BJ (cell line): ENCODE measurements at regions not wholly inside any gene's neighbourhood (a gene's known extent, or its start where the extent isn't known, plus 50 kb on each side); places are given as distances from the start of the nearest gene placed in this dataset.

Source experiments
- CTCF ChIA-PET: fragments of 350-600 bp; formaldehyde crosslinking; extraction: SDS; loops from one replicate; lab custom pipeline; 2021; ENCODE audit warnings: antibody characterized with exemption, inconsistent platforms; lab: Yijun Ruan, JAX
- POLR2A ChIA-PET: fragments of 300-600 bp; sonication (Branson Sonifier 250); formaldehyde crosslinking; extraction: SDS; loops from one replicate; lab custom pipeline; 2021; ENCODE audit warnings: antibody characterized with exemption; lab: Charles Lee
- DNase-seq: peaks from one replicate; pipeline ENCODE4 v3.0.0-alpha.2; 2011; ENCODE audit warnings: low read depth
- H3K27me3 ChIP-seq: 2 replicates; pipeline ENCODE4 v1.6.0; 2011; ENCODE audit warnings: low read length; ENCODE audit not compliant: control insufficient read depth, insufficient read depth
- H3K36me3 ChIP-seq: 2 replicates; pipeline ENCODE4 v1.5.1; 2011; ENCODE audit warnings: low read length; ENCODE audit not compliant: control insufficient read depth, insufficient read depth
- H3K4me3 ChIP-seq: 2 replicates; pipeline ENCODE4 v1.5.1; 2011; ENCODE audit warnings: low read depth, mild to moderate bottlenecking, control low read depth, low read length
- CTCF ChIP-seq: IDR thresholded peaks from 2 replicates; pipeline ENCODE4 v1.5.1; 2011; ENCODE audit warnings: low read depth, mild to moderate bottlenecking, control low read depth, inconsistent platforms, low read length, moderate library complexity; ENCODE audit not compliant: insufficient read depth

- no peak overlapping the region for H3K4me3 ChIP-seq
- no peaks in the 10 kb centered on the region for H3K27me3 ChIP-seq
- DNase-seq: no peak
- no peaks in the 10 kb centered on the region for H3K36me3 ChIP-seq
- CTCF ChIA-PET: no interaction called here
- POLR2A ChIA-PET: no interaction called here
- TF ChIP-seq CTCF: no peak
Observed at GRCh38 chr2:35915261-35915660, 440.3 kb upstream of the CRIM1 start.

- ChIA-PET POLR2A (no interaction called here), CTCF (no interaction called here)
- Histone ChIP-seq H3K36me3 (no peaks in the 10 kb centered on the region), H3K27me3 (no peaks in the 10 kb centered on the region), H3K4me3 (no peak overlapping the region)
- no peak for TF ChIP-seq CTCF
- DNase-seq: no peak
Observed at GRCh38 chr2:35891936-35892335, 463.6 kb upstream of the CRIM1 start.

- Histone ChIP-seq H3K36me3 (no peaks in the 10 kb centered on the region), H3K4me3 (no peak overlapping the region), H3K27me3 (no peaks in the 10 kb centered on the region)
- POLR2A ChIA-PET: no interaction called here
- DNase-seq: no peak
- CTCF ChIA-PET: no interaction called here
- no peak for TF ChIP-seq CTCF
Observed at GRCh38 chr2:35891528-35891927, 464.1 kb upstream of the CRIM1 start.

GRCh38 chr2:35887146-35887545, 468.4 kb upstream of the CRIM1 start:
- CTCF ChIA-PET: no interaction called here
- H3K36me3 ChIP-seq: no peaks in the 10 kb centered on the region
- H3K4me3 ChIP-seq: no peak overlapping the region
- TF ChIP-seq CTCF: no peak
- no peak for DNase-seq
- POLR2A ChIA-PET: no interaction called here
- H3K27me3 ChIP-seq: no peaks in the 10 kb centered on the region

GRCh38 chr2:35873921-35874320, 481.7 kb upstream of the CRIM1 start:
- Histone ChIP-seq H3K36me3 (no peaks in the 10 kb centered on the region), H3K4me3 (no peak overlapping the region), H3K27me3 (no peaks in the 10 kb centered on the region)
- no peak for TF ChIP-seq CTCF
- CTCF ChIA-PET: no interaction called here
- POLR2A ChIA-PET: no interaction called here
- DNase-seq: no peak
